ENCODE measurements at regions not wholly inside any gene's neighbourhood (a gene's known extent, or its start where the extent isn't known, plus 50 kb on each side); places are given as distances from the start of the nearest gene placed in this dataset.

- Histone ChIP-seq H3K27ac (ENCODE audit: low read length in 2 of 2) (no peak overlapping the region), H4K20me1 (ENCODE audit: control insufficient read depth, insufficient read depth, low read length, poor library complexity, severe bottlenecking) (no peaks in the 10 kb centered on the region), H3K9me3 (ENCODE audit: control extremely low read depth in 1 of 3, control insufficient read depth in 2 of 3, insufficient read depth in 1 of 3, low read length in 2 of 3) (no peaks in the 10 kb centered on the region), H3K4me2 (replicated peaks; ENCODE audit: low read depth, low read length, poor library complexity, severe bottlenecking) (no peak overlapping the region), H3K27me3 (replicated peaks in 1 of 4; ENCODE audit: control extremely low read depth in 1 of 4, control insufficient read depth in 3 of 4, insufficient read depth in 4 of 4, low read length in 3 of 4) (no peaks in the 10 kb centered on the region), H3K4me3 (ENCODE audit: control extremely low read depth in 1 of 5, extremely low read depth in 1 of 5, insufficient read depth in 1 of 5, low read depth in 2 of 5, low read length in 4 of 5) (no peak overlapping the region), H3K79me2 (ENCODE audit: control insufficient read depth, insufficient read depth, low read length) (no peaks in the 10 kb centered on the region), H3K9ac (ENCODE audit: low read length) (no peak overlapping the region), H3K36me3 (replicated peaks in 1 of 2; ENCODE audit: control extremely low read depth in 1 of 2, control insufficient read depth in 1 of 2, extremely low read depth in 1 of 2, insufficient read depth in 2 of 2, low read length in 1 of 2) (no peaks in the 10 kb centered on the region), H3K4me1 (ENCODE audit: control insufficient read depth in 2 of 2, insufficient read depth in 2 of 2, low read length in 2 of 2) (no peaks in the 10 kb centered on the region), H2AFZ (ENCODE audit: insufficient read depth, low read depth, low read length, poor library complexity, severe bottlenecking) (no peak overlapping the region)
- TF ChIP-seq CTCF (IDR thresholded peaks at IDR 0.05), result no peak
- TF ChIP-seq EZH2 (IDR thresholded peaks at IDR 0.05; ENCODE audit: borderline replicate concordance, insufficient read depth, low read depth, low read length, poor library complexity, severe bottlenecking), result no peak
- ChIA-PET POLR2A (no interaction called here), CTCF (no interaction called here)
- intact Hi-C loops (cut with micrococcal nuclease), result no loop called here
- Mint-ChIP-seq H3K4me3 (no peak overlapping the region), H3K4me1 (peaks cover 4% of the 10 kb centered on the region), H3K27me3 (no peaks in the 10 kb centered on the region), H3K9me3 (ENCODE audit: insufficient read depth) (no peaks in the 10 kb centered on the region), H3K27ac (no peak overlapping the region)
- no CpG with 5 or more reads among the region's 1 CpG for WGBS (ENCODE audit: insufficient coverage)
- DNase-seq, result no peak
- no peak for ATAC-seq (ENCODE audit: low read depth)
These were observed 112.7 kb upstream of the PTPN13 start for GRCh38 chr4:86481440-86481839.

- H3K9me3 Mint-ChIP-seq (ENCODE audit: insufficient read depth), result no peaks in the 10 kb centered on the region
- POLR2A ChIA-PET, result no interaction called here
- no peak overlapping the region for H3K27ac Mint-ChIP-seq
- Histone ChIP-seq H4K20me1 (ENCODE audit: control insufficient read depth, insufficient read depth, low read length, poor library complexity, severe bottlenecking) (no peaks in the 10 kb centered on the region), H3K4me1 (ENCODE audit: control insufficient read depth in 2 of 2, insufficient read depth in 2 of 2, low read length in 2 of 2) (no peaks in the 10 kb centered on the region), H3K79me2 (ENCODE audit: control insufficient read depth, insufficient read depth, low read length) (no peaks in the 10 kb centered on the region), H3K4me3 (ENCODE audit: control extremely low read depth in 1 of 5, extremely low read depth in 1 of 5, insufficient read depth in 1 of 5, low read depth in 2 of 5, low read length in 4 of 5) (no peak overlapping the region), H3K4me2 (replicated peaks; ENCODE audit: low read depth, low read length, poor library complexity, severe bottlenecking) (no peak overlapping the region), H3K27ac (ENCODE audit: low read length in 2 of 2) (no peak overlapping the region), H3K27me3 (replicated peaks in 1 of 4; ENCODE audit: control extremely low read depth in 1 of 4, control insufficient read depth in 3 of 4, insufficient read depth in 4 of 4, low read length in 3 of 4) (no peaks in the 10 kb centered on the region), H3K9me3 (ENCODE audit: control extremely low read depth in 1 of 3, control insufficient read depth in 2 of 3, insufficient read depth in 1 of 3, low read length in 2 of 3) (no peaks in the 10 kb centered on the region), H2AFZ (ENCODE audit: insufficient read depth, low read depth, low read length, poor library complexity, severe bottlenecking) (peak overlapping the region; percentile 25), H3K36me3 (replicated peaks in 1 of 2; ENCODE audit: control extremely low read depth in 1 of 2, control insufficient read depth in 1 of 2, extremely low read depth in 1 of 2, insufficient read depth in 2 of 2, low read length in 1 of 2) (no peaks in the 10 kb centered on the region), H3K9ac (ENCODE audit: low read length) (no peak overlapping the region)
- no peak overlapping the region for H3K4me3 Mint-ChIP-seq
- peaks cover 4% of the 10 kb centered on the region for H3K4me1 Mint-ChIP-seq
- WGBS (ENCODE audit: insufficient coverage), result no CpG with 5 or more reads among the region's 5 CpGs
- intact Hi-C loops (cut with micrococcal nuclease), result no loop called here
- H3K27me3 Mint-ChIP-seq, result no peaks in the 10 kb centered on the region
- ATAC-seq (ENCODE audit: low read depth) (no peak), DNase-seq (no peak)
- CTCF ChIA-PET, result no interaction called here
- TF ChIP-seq EZH2 (IDR thresholded peaks at IDR 0.05; ENCODE audit: borderline replicate concordance, insufficient read depth, low read depth, low read length, poor library complexity, severe bottlenecking), result no peak
- no peak for TF ChIP-seq CTCF (IDR thresholded peaks at IDR 0.05)
These were observed 111.6 kb upstream of the PTPN13 start for GRCh38 chr4:86482306-86483172.
